Chondrocyte (in vitro differentiated cells): ENCODE measurements at regions not wholly inside any gene's neighbourhood (a gene's known extent, or its start where the extent isn't known, plus 50 kb on each side); places are given as distances from the start of the nearest gene placed in this dataset.

Experiments
- DNase-seq: peaks from one replicate; pipeline ENCODE4 v3.0.0; 2021; ENCODE audit warnings: mixed read lengths, low spot score
- H3K27ac Mint-ChIP-seq: one replicate; pipeline ENCODE4 v1.8.0; 2021; ENCODE audit warnings: mild to moderate bottlenecking, moderate library complexity, mixed read lengths; ENCODE audit not compliant: unreplicated experiment
- H3K27me3 Mint-ChIP-seq: 2 replicates; pipeline ENCODE4 v1.8.0; 2021; ENCODE audit warnings: low read depth, mixed read lengths
- H3K36me3 Mint-ChIP-seq: 2 replicates; pipeline ENCODE4 v1.8.0; 2021; ENCODE audit warnings: low read depth, mixed read lengths
- H3K4me1 Mint-ChIP-seq: 2 replicates; pipeline ENCODE4 v1.8.0; 2021; ENCODE audit warnings: low read depth, mild to moderate bottlenecking, mixed read lengths
- H3K4me3 Mint-ChIP-seq: one replicate; pipeline ENCODE4 v1.8.0; 2021; ENCODE audit warnings: mild to moderate bottlenecking, moderate library complexity, mixed read lengths; ENCODE audit not compliant: unreplicated experiment
- H3K9me3 Mint-ChIP-seq: 2 replicates; pipeline ENCODE4 v1.8.0; 2021; ENCODE audit warnings: low read depth, mixed read lengths
- TF ChIP-seq, protein P1 (sequence below): fragments of 200-600 bp; sonication (generic); IDR thresholded peaks from 2 replicates; pipeline ENCODE4 v1.5.0; 2021; ENCODE audit warnings: antibody characterized with exemption, mild to moderate bottlenecking, moderate library complexity

DNA sequence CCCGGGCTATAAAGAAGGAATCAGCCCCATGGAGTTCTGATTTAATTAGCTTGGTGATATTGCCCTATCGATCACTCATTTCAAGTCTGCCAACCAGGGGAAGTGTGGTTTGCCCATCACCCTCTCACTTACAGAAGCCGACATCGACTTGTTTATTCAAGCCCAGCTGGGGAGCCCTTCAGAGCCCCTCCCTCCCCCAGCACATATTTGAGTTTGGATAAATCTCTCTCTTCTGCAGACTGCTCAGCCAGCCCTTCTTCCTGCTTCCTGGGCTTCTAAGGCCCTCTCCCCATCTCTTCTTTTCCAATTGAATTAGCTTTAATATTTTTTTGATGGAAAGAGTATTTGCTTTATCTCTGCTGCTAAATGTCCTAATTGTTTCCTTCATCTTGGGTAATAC lies 299.0 kb downstream of the MIAT start:
- H3K4me3 Mint-ChIP-seq = no peak overlapping the region
- TF ChIP-seq, protein P1, sequence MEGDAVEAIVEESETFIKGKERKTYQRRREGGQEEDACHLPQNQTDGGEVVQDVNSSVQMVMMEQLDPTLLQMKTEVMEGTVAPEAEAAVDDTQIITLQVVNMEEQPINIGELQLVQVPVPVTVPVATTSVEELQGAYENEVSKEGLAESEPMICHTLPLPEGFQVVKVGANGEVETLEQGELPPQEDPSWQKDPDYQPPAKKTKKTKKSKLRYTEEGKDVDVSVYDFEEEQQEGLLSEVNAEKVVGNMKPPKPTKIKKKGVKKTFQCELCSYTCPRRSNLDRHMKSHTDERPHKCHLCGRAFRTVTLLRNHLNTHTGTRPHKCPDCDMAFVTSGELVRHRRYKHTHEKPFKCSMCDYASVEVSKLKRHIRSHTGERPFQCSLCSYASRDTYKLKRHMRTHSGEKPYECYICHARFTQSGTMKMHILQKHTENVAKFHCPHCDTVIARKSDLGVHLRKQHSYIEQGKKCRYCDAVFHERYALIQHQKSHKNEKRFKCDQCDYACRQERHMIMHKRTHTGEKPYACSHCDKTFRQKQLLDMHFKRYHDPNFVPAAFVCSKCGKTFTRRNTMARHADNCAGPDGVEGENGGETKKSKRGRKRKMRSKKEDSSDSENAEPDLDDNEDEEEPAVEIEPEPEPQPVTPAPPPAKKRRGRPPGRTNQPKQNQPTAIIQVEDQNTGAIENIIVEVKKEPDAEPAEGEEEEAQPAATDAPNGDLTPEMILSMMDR = no peak
- DNase-seq = no peak
- peaks cover 1% of the 10 kb centered on the region for H3K27me3 Mint-ChIP-seq
- H3K27ac Mint-ChIP-seq = no peak overlapping the region
- no peaks in the 10 kb centered on the region for H3K36me3 Mint-ChIP-seq
- peaks cover 27% of the 10 kb centered on the region for H3K4me1 Mint-ChIP-seq
- no peaks in the 10 kb centered on the region for H3K9me3 Mint-ChIP-seq

GRCh38 chr22:26957176-26957575 lies 299.8 kb downstream of the MIAT start:
- Mint-ChIP-seq H3K9me3 (no peaks in the 10 kb centered on the region), H3K4me1 (peaks cover 27% of the 10 kb centered on the region), H3K36me3 (no peaks in the 10 kb centered on the region), H3K4me3 (no peak overlapping the region), H3K27ac (no peak overlapping the region), H3K27me3 (peaks cover under 1% of the 10 kb centered on the region)
- no peak for DNase-seq
- TF ChIP-seq, protein P1 = no peak

GRCh38 chr22:26957897-26958296 lies 300.5 kb downstream of the MIAT start:
- H3K27ac Mint-ChIP-seq = no peak overlapping the region
- H3K36me3 Mint-ChIP-seq = no peaks in the 10 kb centered on the region
- H3K27me3 Mint-ChIP-seq = no peaks in the 10 kb centered on the region
- no peak overlapping the region for H3K4me3 Mint-ChIP-seq
- no peaks in the 10 kb centered on the region for H3K9me3 Mint-ChIP-seq
- peaks cover 26% of the 10 kb centered on the region for H3K4me1 Mint-ChIP-seq
- TF ChIP-seq, protein P1 = no peak
- DNase-seq = no peak

GRCh38 chr22:26958378-26958777 lies 301.0 kb downstream of the MIAT start:
- TF ChIP-seq, protein P1 = no peak

DNA sequence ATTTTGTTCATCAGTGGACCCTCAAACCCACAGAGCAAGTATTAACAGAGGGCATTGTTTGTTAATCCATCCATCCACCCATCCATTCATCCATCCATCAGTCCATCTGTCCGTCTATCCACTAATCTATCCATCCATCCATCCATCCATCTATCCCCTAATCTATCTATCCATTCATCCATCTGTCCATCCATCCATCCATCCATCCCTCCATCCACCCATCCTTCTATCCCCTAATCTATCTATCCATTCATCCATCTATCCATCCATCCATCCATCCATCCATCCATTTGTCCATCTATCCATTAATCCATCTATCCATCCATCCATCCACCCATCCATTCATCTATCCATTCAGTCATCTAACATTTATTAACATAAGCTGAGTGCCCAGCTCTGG lies 307.3 kb downstream of the MIAT start:
- Mint-ChIP-seq H3K27me3 (no peaks in the 10 kb centered on the region), H3K36me3 (peaks cover 7% of the 10 kb centered on the region), H3K27ac (no peak overlapping the region), H3K9me3 (peaks cover 9% of the 10 kb centered on the region), H3K4me3 (no peak overlapping the region), H3K4me1 (no peaks in the 10 kb centered on the region)
- no peak for DNase-seq
- TF ChIP-seq, protein P1 = no peak

More at GRCh38 chr22:26958378-26958777, 301.0 kb downstream of the MIAT start:
- H3K36me3 Mint-ChIP-seq = no peaks in the 10 kb centered on the region
- no peaks in the 10 kb centered on the region for H3K27me3 Mint-ChIP-seq
- no peak overlapping the region for H3K4me3 Mint-ChIP-seq
- H3K9me3 Mint-ChIP-seq = no peaks in the 10 kb centered on the region
- peaks cover 21% of the 10 kb centered on the region for H3K4me1 Mint-ChIP-seq
- no peak overlapping the region for H3K27ac Mint-ChIP-seq
- no peak for DNase-seq
